ENCODE measurements at regions not wholly inside any gene's neighbourhood (a gene's known extent, or its start where the extent isn't known, plus 50 kb on each side); places are given as distances from the start of the nearest gene placed in this dataset.
A peak's percentile ranks its signal among the peaks of the same experiment; 100 is the strongest.

DNA sequence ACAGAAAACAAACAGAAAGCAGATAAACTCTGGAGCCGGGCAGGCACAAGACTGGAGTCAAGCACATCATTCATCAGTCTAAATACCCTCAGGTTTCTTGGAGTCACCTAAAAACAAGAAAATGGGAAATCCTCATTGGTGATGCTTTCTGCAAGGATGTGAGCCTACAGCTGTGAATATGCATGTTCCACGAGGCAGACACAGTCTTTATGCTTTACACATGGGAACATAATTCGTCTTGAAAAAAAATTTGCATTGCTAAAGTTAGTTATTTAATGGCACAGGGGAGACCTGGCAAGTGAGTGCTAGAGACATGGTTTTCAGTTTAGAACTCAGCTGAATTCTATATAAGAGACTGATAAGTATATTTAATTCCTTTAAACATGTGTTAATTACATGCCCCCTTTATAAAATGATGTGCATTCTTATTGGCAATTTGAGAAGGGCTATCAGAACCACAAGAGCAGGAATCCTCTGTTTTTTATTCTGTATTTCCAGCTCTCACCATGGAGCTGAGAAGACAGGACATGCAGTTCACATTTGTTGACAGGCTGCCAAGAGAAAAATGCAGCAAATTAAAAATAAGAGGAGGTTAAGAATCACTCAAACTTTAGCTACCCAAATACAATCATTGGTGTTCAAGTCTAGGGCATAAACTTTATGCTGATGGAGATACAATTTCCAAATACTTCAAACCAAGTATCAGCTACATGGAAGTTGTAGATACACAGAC lies 438.0 kb upstream of the MPDZ start:
- Histone ChIP-seq H3K27me3 (ENCODE audit: control insufficient read depth in 2 of 2, insufficient read depth in 2 of 2, low read length in 2 of 2) (no peaks in the 10 kb centered on the region), H3K9ac (ENCODE audit: low read depth in 1 of 2, low read length in 2 of 2) (no peak overlapping the region), H3K27ac (ENCODE audit: low read depth in 2 of 2, low read length in 2 of 2) (no peak overlapping the region), H3K4me3 (ENCODE audit: low read length in 2 of 2) (no peak overlapping the region), H3K36me3 (ENCODE audit: control insufficient read depth in 2 of 2, insufficient read depth in 2 of 2, low read length in 2 of 2) (no peaks in the 10 kb centered on the region), H3K4me1 (ENCODE audit: control insufficient read depth in 2 of 2, insufficient read depth in 2 of 2, low read length in 2 of 2) (no peaks in the 10 kb centered on the region), H3K9me3 (ENCODE audit: control insufficient read depth in 2 of 2, low read length in 2 of 2) (no peaks in the 10 kb centered on the region)

DNA sequence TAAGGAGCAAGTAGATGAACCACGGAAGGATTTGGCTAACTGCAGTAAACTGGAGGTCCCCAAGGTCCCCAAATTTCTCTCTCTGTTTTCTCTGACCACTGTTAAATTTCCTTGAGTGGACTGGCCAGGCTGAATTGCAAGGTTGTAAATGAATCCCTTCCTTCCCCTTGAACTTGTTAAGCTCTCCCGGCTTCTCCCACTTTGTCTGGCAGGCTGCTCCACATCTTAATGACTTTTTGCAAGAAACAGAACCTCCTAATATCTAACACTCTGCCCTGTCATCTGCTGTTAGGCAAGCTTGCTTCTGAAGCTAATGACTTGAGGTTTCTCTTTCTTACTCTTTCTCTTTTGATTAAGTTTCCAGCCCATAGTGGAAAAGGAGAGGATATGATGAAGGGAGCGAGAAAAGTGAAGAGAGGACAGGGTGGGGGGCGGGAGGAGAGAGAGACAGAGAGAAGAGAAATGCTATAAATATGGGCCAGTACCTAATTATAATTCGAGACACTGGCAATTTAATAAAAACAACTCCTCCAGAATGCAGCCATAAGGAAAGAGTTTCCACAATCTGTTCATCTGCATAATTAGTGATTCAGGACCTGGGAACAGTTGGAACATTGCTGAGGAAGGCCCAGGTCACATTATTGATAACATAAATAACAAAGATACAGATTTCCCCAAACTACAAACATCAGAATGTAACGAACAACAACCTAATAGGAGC lies 437.3 kb upstream of the MPDZ start:
- no peaks in the 10 kb centered on the region for H3K36me3 ChIP-seq (ENCODE audit: control insufficient read depth in 2 of 2, insufficient read depth in 2 of 2, low read length in 2 of 2)
- no peak overlapping the region for H3K4me3 ChIP-seq (ENCODE audit: low read length in 2 of 2)
- H3K27me3 ChIP-seq (ENCODE audit: control insufficient read depth in 2 of 2, insufficient read depth in 2 of 2, low read length in 2 of 2) = no peaks in the 10 kb centered on the region
- no peaks in the 10 kb centered on the region for H3K9me3 ChIP-seq (ENCODE audit: control insufficient read depth in 2 of 2, low read length in 2 of 2)
- H3K27ac ChIP-seq (ENCODE audit: low read depth in 2 of 2, low read length in 2 of 2) = no peak overlapping the region
- no peaks in the 10 kb centered on the region for H3K4me1 ChIP-seq (ENCODE audit: control insufficient read depth in 2 of 2, insufficient read depth in 2 of 2, low read length in 2 of 2)
- H3K9ac ChIP-seq (ENCODE audit: low read depth in 1 of 2, low read length in 2 of 2) = no peak overlapping the region

DNA sequence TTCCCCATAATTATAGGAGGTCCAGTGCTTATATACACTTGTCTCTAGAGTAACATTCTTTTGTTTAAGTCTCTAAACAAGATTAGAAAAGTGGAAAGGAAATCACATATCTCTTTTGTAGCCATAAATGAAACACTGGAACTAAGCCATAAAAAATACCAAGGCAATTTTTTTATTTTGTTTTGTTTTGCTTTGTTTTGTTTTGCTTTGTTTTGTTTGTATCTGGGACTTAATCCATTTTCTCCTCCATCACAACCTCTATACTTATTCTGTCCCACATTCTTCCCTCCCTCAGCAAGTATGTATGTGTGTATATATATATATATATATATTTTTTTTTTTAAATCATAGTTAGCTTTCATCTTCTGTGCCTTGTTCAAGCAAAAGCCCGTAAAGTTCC lies 436.6 kb upstream of the MPDZ start:
- H3K4me3 ChIP-seq (ENCODE audit: low read length in 2 of 2) = no peak overlapping the region
- no peaks in the 10 kb centered on the region for H3K4me1 ChIP-seq (ENCODE audit: control insufficient read depth in 2 of 2, insufficient read depth in 2 of 2, low read length in 2 of 2)
- no peaks in the 10 kb centered on the region for H3K27me3 ChIP-seq (ENCODE audit: control insufficient read depth in 2 of 2, insufficient read depth in 2 of 2, low read length in 2 of 2)
- no peaks in the 10 kb centered on the region for H3K36me3 ChIP-seq (ENCODE audit: control insufficient read depth in 2 of 2, insufficient read depth in 2 of 2, low read length in 2 of 2)
- H3K9me3 ChIP-seq (ENCODE audit: control insufficient read depth in 2 of 2, low read length in 2 of 2) = no peaks in the 10 kb centered on the region
- no peak overlapping the region for H3K27ac ChIP-seq (ENCODE audit: low read depth in 2 of 2, low read length in 2 of 2)
- H3K9ac ChIP-seq (ENCODE audit: low read depth in 1 of 2, low read length in 2 of 2) = no peak overlapping the region

DNA sequence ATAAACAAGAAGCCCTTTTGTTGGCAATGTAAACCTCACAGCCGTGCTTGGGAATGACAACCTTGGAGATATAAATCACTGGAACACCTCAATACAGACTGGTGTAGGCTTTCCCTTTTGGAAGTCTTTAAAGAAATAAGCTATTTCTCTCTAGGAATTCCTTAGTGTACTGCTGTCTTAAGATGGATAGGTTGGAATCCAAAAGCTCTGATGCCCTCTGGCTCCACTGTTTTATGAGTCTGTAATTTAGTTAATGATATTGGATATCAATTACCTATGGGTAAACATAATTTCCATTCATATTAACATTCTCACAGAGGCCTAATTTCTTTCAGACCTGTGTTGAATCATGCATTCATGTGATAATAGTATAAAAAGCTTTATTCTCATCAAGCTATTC lies 435.9 kb upstream of the MPDZ start:
- Histone ChIP-seq H3K9ac (ENCODE audit: low read depth in 1 of 2, low read length in 2 of 2) (no peak overlapping the region), H3K36me3 (ENCODE audit: control insufficient read depth in 2 of 2, insufficient read depth in 2 of 2, low read length in 2 of 2) (no peaks in the 10 kb centered on the region), H3K9me3 (ENCODE audit: control insufficient read depth in 2 of 2, low read length in 2 of 2) (no peaks in the 10 kb centered on the region), H3K27me3 (ENCODE audit: control insufficient read depth in 2 of 2, insufficient read depth in 2 of 2, low read length in 2 of 2) (no peaks in the 10 kb centered on the region), H3K4me3 (ENCODE audit: low read length in 2 of 2) (no peak overlapping the region), H3K27ac (ENCODE audit: low read depth in 2 of 2, low read length in 2 of 2) (no peak overlapping the region), H3K4me1 (ENCODE audit: control insufficient read depth in 2 of 2, insufficient read depth in 2 of 2, low read length in 2 of 2) (no peaks in the 10 kb centered on the region)

DNA sequence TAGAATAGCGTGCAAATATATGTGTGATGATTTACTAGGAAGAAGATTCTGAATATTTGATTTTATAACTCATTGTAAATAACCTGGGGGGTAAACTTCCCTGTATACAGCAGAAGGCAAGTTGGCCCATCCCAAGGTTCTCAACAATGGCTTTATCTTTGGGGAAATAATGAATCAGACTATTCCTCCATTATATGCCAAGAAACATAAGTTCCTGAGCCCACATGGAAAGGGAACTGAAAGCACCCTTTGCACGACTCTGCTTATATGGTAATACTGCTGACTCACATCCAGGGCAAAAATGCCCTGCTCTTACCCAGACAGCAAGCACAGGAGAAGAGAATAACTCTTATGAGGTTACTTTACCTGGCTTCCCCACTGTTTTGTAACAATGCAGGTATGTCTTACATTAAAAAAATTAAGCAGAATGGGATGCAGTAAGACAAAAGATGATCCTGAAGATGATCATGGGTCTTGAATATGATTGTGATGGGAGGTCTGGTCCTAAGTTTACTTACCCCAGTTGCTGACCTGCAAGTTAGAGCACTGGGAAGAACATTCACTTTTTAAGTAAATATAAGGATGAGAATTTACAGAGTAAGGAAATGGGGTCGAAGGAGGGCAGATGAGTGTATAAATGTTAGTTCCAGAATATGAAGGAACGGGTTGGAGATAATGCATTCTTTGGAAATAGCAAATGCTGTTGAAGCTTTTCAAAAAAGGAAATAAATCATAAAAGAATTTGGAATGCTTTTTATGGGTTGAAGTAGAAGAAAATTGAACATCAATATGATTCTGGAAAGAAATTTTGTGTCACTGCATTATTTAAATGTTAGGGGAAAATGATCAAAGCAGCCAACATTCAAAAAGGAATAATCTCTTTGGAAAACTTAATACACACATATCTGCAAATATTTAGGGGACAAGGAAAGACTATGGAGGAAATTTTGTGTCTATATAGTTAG lies 428.4 kb upstream of the MPDZ start:
- Histone ChIP-seq H3K9me3 (ENCODE audit: control insufficient read depth in 2 of 2, low read length in 2 of 2) (no peaks in the 10 kb centered on the region), H3K36me3 (ENCODE audit: control insufficient read depth in 2 of 2, insufficient read depth in 2 of 2, low read length in 2 of 2) (no peaks in the 10 kb centered on the region), H3K4me3 (ENCODE audit: low read length in 2 of 2) (no peak overlapping the region), H3K27me3 (ENCODE audit: control insufficient read depth in 2 of 2, insufficient read depth in 2 of 2, low read length in 2 of 2) (no peaks in the 10 kb centered on the region), H3K27ac (ENCODE audit: low read depth in 2 of 2, low read length in 2 of 2) (no peak overlapping the region), H3K4me1 (ENCODE audit: control insufficient read depth in 2 of 2, insufficient read depth in 2 of 2, low read length in 2 of 2) (no peaks in the 10 kb centered on the region), H3K9ac (ENCODE audit: low read depth in 1 of 2, low read length in 2 of 2) (no peak overlapping the region)

DNA sequence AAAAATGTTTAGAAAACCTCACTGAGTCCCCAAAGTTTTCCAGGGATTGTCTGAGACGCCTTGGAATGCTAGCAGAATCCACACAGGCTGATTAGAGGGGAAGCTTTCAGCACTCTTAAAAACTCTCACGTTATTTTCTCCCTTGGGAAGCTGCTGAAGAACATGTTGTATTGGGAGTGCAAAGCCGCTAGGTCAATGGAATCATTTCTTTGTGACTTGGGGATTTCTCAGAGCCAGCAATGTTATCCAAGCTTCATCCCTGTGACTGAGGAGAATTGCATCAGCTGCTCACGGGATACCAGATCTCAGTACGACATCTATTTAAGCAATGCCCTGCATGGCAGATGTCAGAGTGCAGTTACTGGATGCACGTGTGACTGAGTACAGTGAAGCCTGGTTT lies 426.4 kb upstream of the MPDZ start:
- no peaks in the 10 kb centered on the region for H3K9me3 ChIP-seq (ENCODE audit: control insufficient read depth in 2 of 2, low read length in 2 of 2)
- H3K27me3 ChIP-seq (ENCODE audit: control insufficient read depth in 2 of 2, insufficient read depth in 2 of 2, low read length in 2 of 2) = no peaks in the 10 kb centered on the region
- no peaks in the 10 kb centered on the region for H3K36me3 ChIP-seq (ENCODE audit: control insufficient read depth in 2 of 2, insufficient read depth in 2 of 2, low read length in 2 of 2)
- no peak overlapping the region for H3K4me3 ChIP-seq (ENCODE audit: low read length in 2 of 2)
- no peak overlapping the region for H3K27ac ChIP-seq (ENCODE audit: low read depth in 2 of 2, low read length in 2 of 2)
- H3K4me1 ChIP-seq (ENCODE audit: control insufficient read depth in 2 of 2, insufficient read depth in 2 of 2, low read length in 2 of 2) = no peaks in the 10 kb centered on the region
- H3K9ac ChIP-seq (ENCODE audit: low read depth in 1 of 2, low read length in 2 of 2) = no peak overlapping the region

DNA sequence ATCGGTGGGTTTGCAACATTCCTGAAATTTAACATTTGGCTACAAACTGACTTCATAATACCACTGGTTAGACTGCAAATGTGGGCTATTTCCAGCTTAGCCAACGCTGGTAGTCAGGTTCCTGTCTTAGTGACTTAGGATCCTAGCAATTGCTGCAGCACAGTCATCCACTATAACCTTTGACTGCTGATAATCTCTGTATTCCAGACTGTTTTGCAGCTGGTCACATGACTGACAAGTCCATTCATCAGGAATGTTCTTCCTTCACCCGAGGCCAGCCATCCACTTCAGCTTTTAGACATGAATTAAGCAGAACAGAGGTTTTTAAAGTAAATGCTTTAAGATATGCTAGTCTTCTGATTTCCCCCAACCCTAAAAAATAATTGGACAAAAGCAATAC lies 425.9 kb upstream of the MPDZ start:
- Histone ChIP-seq H3K36me3 (ENCODE audit: control insufficient read depth in 2 of 2, insufficient read depth in 2 of 2, low read length in 2 of 2) (no peaks in the 10 kb centered on the region), H3K27me3 (ENCODE audit: control insufficient read depth in 2 of 2, insufficient read depth in 2 of 2, low read length in 2 of 2) (no peaks in the 10 kb centered on the region), H3K4me1 (ENCODE audit: control insufficient read depth in 2 of 2, insufficient read depth in 2 of 2, low read length in 2 of 2) (no peaks in the 10 kb centered on the region), H3K9me3 (ENCODE audit: control insufficient read depth in 2 of 2, low read length in 2 of 2) (no peaks in the 10 kb centered on the region), H3K9ac (ENCODE audit: low read depth in 1 of 2, low read length in 2 of 2) (no peak overlapping the region), H3K27ac (ENCODE audit: low read depth in 2 of 2, low read length in 2 of 2) (peak overlapping the region in 1 of 2 donors; percentile 22), H3K4me3 (ENCODE audit: low read length in 2 of 2) (no peak overlapping the region)

DNA sequence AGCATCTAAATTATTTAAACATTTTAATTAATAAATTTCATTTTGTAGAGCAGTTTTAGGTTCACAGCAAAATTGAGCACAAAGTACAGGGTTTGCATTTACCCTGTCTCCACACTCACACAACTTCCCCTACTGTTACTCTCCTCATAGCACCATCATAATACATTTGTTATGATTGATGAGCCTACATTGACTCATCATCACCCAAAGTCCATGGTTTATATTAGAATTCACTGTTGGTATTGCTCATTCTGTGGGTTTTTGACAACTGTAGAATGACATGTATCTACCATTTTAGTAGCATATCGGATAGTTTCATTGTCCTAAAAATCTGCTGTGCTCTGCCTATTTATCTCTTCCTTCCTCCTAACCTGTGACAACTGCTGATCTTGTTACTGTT lies 411.1 kb upstream of the MPDZ start:
- H3K4me1 ChIP-seq (ENCODE audit: control insufficient read depth in 2 of 2, insufficient read depth in 2 of 2, low read length in 2 of 2) = no peaks in the 10 kb centered on the region
- no peak overlapping the region for H3K27ac ChIP-seq (ENCODE audit: low read depth in 2 of 2, low read length in 2 of 2)
- H3K36me3 ChIP-seq (ENCODE audit: control insufficient read depth in 2 of 2, insufficient read depth in 2 of 2, low read length in 2 of 2) = no peaks in the 10 kb centered on the region
- no peaks in the 10 kb centered on the region for H3K27me3 ChIP-seq (ENCODE audit: control insufficient read depth in 2 of 2, insufficient read depth in 2 of 2, low read length in 2 of 2)
- no peak overlapping the region for H3K4me3 ChIP-seq (ENCODE audit: low read length in 2 of 2)
- H3K9ac ChIP-seq (ENCODE audit: low read depth in 1 of 2, low read length in 2 of 2) = no peak overlapping the region
- H3K9me3 ChIP-seq (ENCODE audit: control insufficient read depth in 2 of 2, low read length in 2 of 2) = no peaks in the 10 kb centered on the region

DNA sequence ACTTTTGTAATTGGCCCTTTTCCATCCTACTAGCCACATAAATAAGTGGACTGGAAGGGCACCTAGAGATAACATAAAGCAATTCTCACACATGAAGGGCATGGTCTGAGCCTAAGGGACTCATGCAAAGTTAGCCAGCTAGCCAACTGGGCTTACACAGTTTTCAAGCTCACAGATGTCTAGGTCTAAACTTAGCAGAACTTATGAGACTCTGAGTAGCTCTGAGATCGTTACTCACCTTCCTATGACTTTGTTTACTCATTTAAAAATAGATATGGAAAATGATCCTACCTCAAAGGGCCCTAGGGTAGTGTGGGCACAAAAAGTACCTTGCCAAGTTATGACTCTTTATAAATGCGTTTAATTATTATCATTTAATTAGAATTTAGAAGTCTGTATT lies 410.4 kb upstream of the MPDZ start:
- no peak overlapping the region for H3K27ac ChIP-seq (ENCODE audit: low read depth in 2 of 2, low read length in 2 of 2)
- no peaks in the 10 kb centered on the region for H3K36me3 ChIP-seq (ENCODE audit: control insufficient read depth in 2 of 2, insufficient read depth in 2 of 2, low read length in 2 of 2)
- no peaks in the 10 kb centered on the region for H3K27me3 ChIP-seq (ENCODE audit: control insufficient read depth in 2 of 2, insufficient read depth in 2 of 2, low read length in 2 of 2)
- H3K4me1 ChIP-seq (ENCODE audit: control insufficient read depth in 2 of 2, insufficient read depth in 2 of 2, low read length in 2 of 2) = no peaks in the 10 kb centered on the region
- no peak overlapping the region for H3K4me3 ChIP-seq (ENCODE audit: low read length in 2 of 2)
- H3K9ac ChIP-seq (ENCODE audit: low read depth in 1 of 2, low read length in 2 of 2) = no peak overlapping the region
- no peaks in the 10 kb centered on the region for H3K9me3 ChIP-seq (ENCODE audit: control insufficient read depth in 2 of 2, low read length in 2 of 2)

All from mucosa of rectum (tissue), 2 donors.